Sigmoid colon (tissue), 6 donors: ENCODE measurements at regions not wholly inside any gene's neighbourhood (a gene's known extent, or its start where the extent isn't known, plus 50 kb on each side); places are given as distances from the start of the nearest gene placed in this dataset.

Source experiments
- DNase-seq: peaks from one replicate; pipeline ENCODE4 v3.0.0-alpha.2; 2019
- H3K27ac ChIP-seq, 4 donors: fragments of 200-600 bp; sonication (generic); one replicate each; pipeline ENCODE4 v1.5.1; 2016 to 2019; ENCODE audit warnings: mild to moderate bottlenecking in 1 of 4
- H3K27me3 ChIP-seq, 3 donors: fragments of 200-600 bp; sonication (generic); one replicate each; pipeline ENCODE4 v1.5.1; 2019; ENCODE audit warnings: mild to moderate bottlenecking in 1 of 3
- H3K36me3 ChIP-seq, 4 donors: fragments of 200-600 bp; sonication (generic); one replicate each; pipeline ENCODE4 v1.5.1; 2016 to 2019
- H3K4me1 ChIP-seq, 4 donors: fragments of 200-600 bp; sonication (generic); one replicate each; pipeline ENCODE4 v1.5.1; 2017 to 2019
- H3K4me3 ChIP-seq, 4 donors: fragments of 200-600 bp; sonication (generic); one replicate each; pipeline ENCODE4 v1.5.1; 2017 to 2019; ENCODE audit warnings: mild to moderate bottlenecking in 2 of 4, moderate library complexity in 1 of 4
- H3K9me3 ChIP-seq, 4 donors: fragments of 200-600 bp in 3 of 4; sonication (generic) in 3 of 4; one replicate each; pipeline versions ENCODE4 v1.5.1 to v1.6.1; 2013 to 2019
- CTCF ChIP-seq, 4 experiments: fragments of 450-650 bp in 3 of 4; fragments of 200-600 bp in 1 of 4; IDR thresholded peaks; one replicate each; pipeline ENCODE4 v1.5.1; 2016 to 2019; ENCODE audit warnings: antibody characterized with exemption in 4 of 4, mild to moderate bottlenecking in 3 of 4, moderate library complexity in 2 of 4
- EP300 ChIP-seq, 4 donors: sonication (generic); formaldehyde crosslinking; IDR thresholded peaks; one replicate each; pipeline ENCODE4 v1.6.1; 2017; ENCODE audit warnings: antibody characterized with exemption in 4 of 4
- POLR2A ChIP-seq, 2 donors: fragments of 450-650 bp; IDR thresholded peaks; one replicate each; pipeline ENCODE4 v1.6.1; 2016; ENCODE audit warnings: antibody characterized with exemption in 2 of 2, mild to moderate bottlenecking in 2 of 2, moderate library complexity in 2 of 2
- POLR2AphosphoS5 ChIP-seq, 4 donors: sonication (generic); formaldehyde crosslinking; IDR thresholded peaks; one replicate each; pipeline ENCODE4 v1.6.1; 2017; ENCODE audit warnings: antibody characterized with exemption in 4 of 4
- WGBS, 2 donors: extraction: QIAGEN DNeasy Blood & Tissue Kit; methylation state at CpG; one replicate each; pipeline ENCODE4 v1.1.7; 2013; 5-methylcytosine and 5-hydroxymethylcytosine counted together
- intact Hi-C: fragments of 100-400 bp; cut with DNase I; formaldehyde crosslinking; loops from one replicate; pipeline ENCODE4 v1.15.1; 2023
- donor health status: healthy with polysubstance abuse.
- donor health status: healthy.

GRCh38 chr5:38051711-38052511 is 206.4 kb upstream of the EGFLAM start:
- no peaks in the 10 kb centered on the region for H3K36me3 ChIP-seq
- H3K27me3 ChIP-seq: no peaks in the 10 kb centered on the region
- intact Hi-C loops: no loop called here
- 19 to 74% methylated on average over 12 of the region's 12 CpGs for WGBS, 2 donors
- no peak overlapping the region for H3K4me3 ChIP-seq
- no peaks in the 10 kb centered on the region for H3K9me3 ChIP-seq
- no peak overlapping the region for H3K27ac ChIP-seq
- no peak for DNase-seq
- peaks cover 0 to 14% (median 4%) of the 10 kb centered on the region in 4 donors for H3K4me1 ChIP-seq
- TF ChIP-seq EP300 (IDR thresholded peaks at IDR 0.05) (no peak), POLR2AphosphoS5 (IDR thresholded peaks at IDR 0.05) (no peak), POLR2A (IDR thresholded peaks at IDR 0.05) (no peak), CTCF (IDR thresholded peaks at IDR 0.05) (no peak)

GRCh38 chr5:38048400-38048799 is 208.6 kb upstream of the GDNF start:
- no peak for TF ChIP-seq POLR2A (IDR thresholded peaks at IDR 0.05)
- TF ChIP-seq POLR2AphosphoS5 (IDR thresholded peaks at IDR 0.05): no peak
- no peak for TF ChIP-seq CTCF (IDR thresholded peaks at IDR 0.05)
- TF ChIP-seq EP300 (IDR thresholded peaks at IDR 0.05): no peak

GRCh38 chr5:38046103-38046502 is 206.3 kb upstream of the GDNF start:
- intact Hi-C loops: no loop called here
- no peak overlapping the region for H3K4me3 ChIP-seq
- H3K9me3 ChIP-seq: no peaks in the 10 kb centered on the region
- H3K4me1 ChIP-seq: peaks cover 0 to 14% (median 4%) of the 10 kb centered on the region in 4 donors
- DNase-seq: no peak
- no peaks in the 10 kb centered on the region for H3K27me3 ChIP-seq
- H3K36me3 ChIP-seq: no peaks in the 10 kb centered on the region
- 94% methylated on average over 7 of the region's 7 CpGs for WGBS, 2 donors
- H3K27ac ChIP-seq: no peak overlapping the region
- TF ChIP-seq EP300 (IDR thresholded peaks at IDR 0.05) (no peak), CTCF (IDR thresholded peaks at IDR 0.05) (no peak), POLR2A (IDR thresholded peaks at IDR 0.05) (no peak), POLR2AphosphoS5 (IDR thresholded peaks at IDR 0.05) (no peak)

More at GRCh38 chr5:38048400-38048799, 208.6 kb upstream of the GDNF start:
- no peak for DNase-seq
- Histone ChIP-seq H3K4me3 (no peak overlapping the region), H3K27me3 (no peaks in the 10 kb centered on the region), H3K4me1 (peaks cover 0 to 14% (median 4%) of the 10 kb centered on the region in 4 donors), H3K27ac (peak overlapping the region in 2 of 4 donors; percentile 18 to 48), H3K36me3 (no peaks in the 10 kb centered on the region), H3K9me3 (no peaks in the 10 kb centered on the region)
- 76 to 80% methylated on average over 3 of the region's 3 CpGs for WGBS, 2 donors
- intact Hi-C loops: no loop called here

GRCh38 chr5:38045446-38045845 is 205.6 kb upstream of the GDNF start:
- Histone ChIP-seq H3K27me3 (no peaks in the 10 kb centered on the region), H3K9me3 (no peaks in the 10 kb centered on the region), H3K4me1 (peaks cover 0 to 14% (median 4%) of the 10 kb centered on the region in 4 donors), H3K36me3 (no peaks in the 10 kb centered on the region), H3K4me3 (no peak overlapping the region), H3K27ac (no peak overlapping the region)
- TF ChIP-seq CTCF (IDR thresholded peaks at IDR 0.05): no peak
- no peak for TF ChIP-seq EP300 (IDR thresholded peaks at IDR 0.05)
- no peak for TF ChIP-seq POLR2A (IDR thresholded peaks at IDR 0.05)
- no peak for TF ChIP-seq POLR2AphosphoS5 (IDR thresholded peaks at IDR 0.05)
- WGBS, 2 donors: 83 to 91% methylated on average over 1 of the region's 1 CpG
- no peak for DNase-seq
- intact Hi-C loops: no loop called here
